Activated CD8-positive, alpha-beta memory T cell treated with anti-CD3 and anti-CD28 coated beads, Interleukin-2, amount 10 ng/mL, durations not matched to agents 7 days and 5 days (primary cell): ENCODE measurements at regions not wholly inside any gene's neighbourhood (a gene's known extent, or its start where the extent isn't known, plus 50 kb on each side); places are given as distances from the start of the nearest gene placed in this dataset.
A peak's percentile ranks its signal among the peaks of the same experiment; 100 is the strongest.

Experiments
- ATAC-seq: fragments of 150-1000 bp; cut with Tn5 transposase; one replicate; pipeline ENCODE4 v1.10.0; 2021; ENCODE audit warnings: moderate library complexity
- CTCF ChIA-PET: fragments of 350-600 bp; sonication (Branson Sonifier 250); formaldehyde crosslinking; loops from one replicate; lab custom pipeline; 2021; ENCODE audit warnings: antibody characterized with exemption; lab: Charles Lee
- DNase-seq: peaks from one replicate; pipeline ENCODE4 v3.0.0-alpha.2; 2020
- H3K27ac Mint-ChIP-seq: one replicate; pipeline ENCODE4 v1.8.0; 2021; ENCODE audit warnings: mild to moderate bottlenecking, mixed read lengths
- H3K27me3 Mint-ChIP-seq: one replicate; pipeline ENCODE4 v1.8.0; 2021; ENCODE audit warnings: mixed read lengths
- H3K36me3 Mint-ChIP-seq: one replicate; pipeline ENCODE4 v1.8.0; 2021; ENCODE audit warnings: mild to moderate bottlenecking, mixed read lengths
- H3K4me1 Mint-ChIP-seq: one replicate; pipeline ENCODE4 v1.8.0; 2021; ENCODE audit warnings: mixed read lengths
- H3K4me3 Mint-ChIP-seq: one replicate; pipeline ENCODE4 v1.8.0; 2021; ENCODE audit warnings: mild to moderate bottlenecking, moderate library complexity, mixed read lengths
- H3K9me3 Mint-ChIP-seq: one replicate; pipeline ENCODE4 v1.8.0; 2022; ENCODE audit warnings: low read depth, mixed read lengths

DNA sequence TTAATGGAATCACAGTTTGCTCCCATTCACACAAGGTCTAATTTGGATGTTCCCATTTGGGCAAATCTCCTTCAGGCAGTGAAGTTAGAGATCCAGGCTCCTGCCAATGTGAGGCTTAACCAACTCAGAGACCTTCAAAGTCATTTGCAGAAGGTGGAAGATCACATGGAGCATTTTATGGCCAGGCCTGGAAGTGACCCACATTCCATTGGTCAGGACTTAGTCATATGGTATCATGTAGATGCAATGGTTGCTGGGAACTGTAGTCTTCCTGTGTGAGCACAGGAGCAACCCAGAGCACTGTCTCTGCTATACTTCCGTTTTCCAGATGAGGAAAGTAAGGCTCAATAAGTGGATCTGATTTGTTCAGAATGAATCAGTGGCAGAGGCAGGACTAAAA is 292.7 kb upstream of the SMARCA2 start:
- DNase-seq (no peak), ATAC-seq (no peak)
- no peaks in the 10 kb centered on the region for H3K9me3 Mint-ChIP-seq
- H3K4me3 Mint-ChIP-seq = no peak overlapping the region
- no peaks in the 10 kb centered on the region for H3K36me3 Mint-ChIP-seq
- H3K4me1 Mint-ChIP-seq = no peaks in the 10 kb centered on the region
- CTCF ChIA-PET = no interaction called here
- no peak overlapping the region for H3K27ac Mint-ChIP-seq
- peaks cover 12% of the 10 kb centered on the region for H3K27me3 Mint-ChIP-seq

DNA sequence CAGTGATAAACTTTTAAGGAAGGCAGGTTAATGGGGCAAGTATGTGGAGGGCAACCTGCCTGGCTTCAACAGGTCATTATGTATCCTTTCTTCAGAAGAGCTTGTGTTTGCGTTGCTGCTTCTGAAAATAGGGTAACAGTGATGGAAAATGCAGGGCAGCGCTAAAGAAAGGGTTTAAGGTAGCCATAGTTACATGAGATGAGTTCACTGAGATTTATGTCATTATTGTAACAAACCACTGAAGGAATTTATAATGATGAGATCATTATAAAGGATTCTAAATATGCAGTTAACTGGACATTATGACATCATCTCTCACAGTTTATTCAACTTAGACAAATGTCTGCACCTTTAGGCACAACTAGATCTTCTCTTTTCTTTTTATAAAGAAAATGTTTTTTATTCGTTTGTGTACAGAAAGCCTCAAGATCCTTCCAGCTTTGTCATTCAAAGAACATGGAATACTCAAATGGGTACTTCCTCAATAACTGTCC is 291.6 kb upstream of the SMARCA2 start:
- H3K36me3 Mint-ChIP-seq = no peaks in the 10 kb centered on the region
- H3K4me3 Mint-ChIP-seq = no peak overlapping the region
- DNase-seq (no peak), ATAC-seq (no peak)
- CTCF ChIA-PET = no interaction called here
- no peak overlapping the region for H3K27ac Mint-ChIP-seq
- H3K4me1 Mint-ChIP-seq = no peaks in the 10 kb centered on the region
- H3K27me3 Mint-ChIP-seq = peaks cover 12% of the 10 kb centered on the region
- H3K9me3 Mint-ChIP-seq = no peaks in the 10 kb centered on the region

GRCh38 chr9:1726993-1727759 is 288.0 kb upstream of the SMARCA2 start:
- Mint-ChIP-seq H3K9me3 (no peaks in the 10 kb centered on the region), H3K27me3 (peaks cover 12% of the 10 kb centered on the region), H3K27ac (no peak overlapping the region), H3K4me1 (no peaks in the 10 kb centered on the region), H3K4me3 (no peak overlapping the region), H3K36me3 (no peaks in the 10 kb centered on the region)
- ATAC-seq (peak; percentile 20), DNase-seq (no peak)
- CTCF ChIA-PET = interaction anchor here (1.0 kb wide), 1 partner anchor 20 kb away, joined by 3 read pairs; no protein-coding TSS in a partner anchor

- ATAC-seq (no peak), DNase-seq (no peak)
- no peak overlapping the region for H3K4me3 Mint-ChIP-seq
- no peaks in the 10 kb centered on the region for H3K4me1 Mint-ChIP-seq
- H3K27me3 Mint-ChIP-seq = peaks cover 7% of the 10 kb centered on the region
- no peak overlapping the region for H3K27ac Mint-ChIP-seq
- CTCF ChIA-PET = no interaction called here
- H3K9me3 Mint-ChIP-seq = no peaks in the 10 kb centered on the region
- no peaks in the 10 kb centered on the region for H3K36me3 Mint-ChIP-seq
Measured at GRCh38 chr9:1729631-1730030, 285.5 kb upstream of the SMARCA2 start.

DNA sequence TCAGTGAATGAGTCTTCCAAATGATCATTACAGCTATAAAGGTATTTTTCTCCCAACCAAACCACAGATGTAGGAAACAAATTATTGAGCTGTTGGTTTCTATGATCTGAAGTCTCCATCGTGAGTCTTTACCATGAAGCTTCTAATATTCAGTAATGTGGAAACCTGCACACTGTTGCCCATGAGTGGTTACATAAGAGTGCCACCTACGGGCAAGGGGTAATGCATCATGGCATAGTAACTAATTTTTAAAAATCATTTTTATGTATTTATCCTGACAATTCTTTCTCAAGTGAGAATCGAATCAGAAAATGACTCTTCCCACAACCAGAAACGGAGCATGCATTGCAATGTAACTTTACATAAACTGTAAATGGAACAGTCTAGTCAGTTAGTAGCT is 282.5 kb upstream of the SMARCA2 start:
- Mint-ChIP-seq H3K4me3 (no peak overlapping the region), H3K36me3 (no peaks in the 10 kb centered on the region), H3K27ac (no peak overlapping the region), H3K27me3 (peaks cover 3% of the 10 kb centered on the region), H3K9me3 (no peaks in the 10 kb centered on the region), H3K4me1 (no peaks in the 10 kb centered on the region)
- CTCF ChIA-PET = no interaction called here
- DNase-seq (no peak), ATAC-seq (no peak)

DNA sequence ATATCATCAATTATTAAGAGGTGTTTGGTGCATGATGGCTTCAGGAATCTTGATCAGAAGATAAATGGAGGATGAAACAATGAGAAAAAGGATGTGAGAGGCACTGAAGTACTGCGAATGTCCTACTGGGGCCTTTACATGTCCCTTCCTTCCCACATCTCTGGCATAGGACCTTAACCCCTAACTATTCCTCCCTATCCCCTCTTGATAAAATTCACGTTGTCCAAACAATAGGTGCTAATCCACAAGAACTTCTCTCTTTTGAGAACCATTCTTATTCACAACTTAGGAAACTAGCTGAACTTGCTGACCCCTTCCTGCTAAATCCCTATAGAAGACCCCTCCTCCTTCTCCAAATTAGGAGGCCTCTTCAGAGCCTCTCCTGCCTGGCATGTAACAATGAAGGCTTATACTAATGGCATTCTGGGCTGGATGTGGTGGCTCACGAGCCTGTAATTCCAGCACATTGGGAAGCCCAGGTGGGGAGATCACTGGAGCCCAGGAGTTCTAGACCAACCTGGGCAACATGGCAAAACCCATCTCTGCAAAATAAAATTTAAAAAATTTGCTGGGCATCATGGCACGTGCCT is 276.5 kb upstream of the SMARCA2 start:
- CTCF ChIA-PET = no interaction called here
- no peaks in the 10 kb centered on the region for H3K4me1 Mint-ChIP-seq
- DNase-seq (no peak), ATAC-seq (no peak)
- H3K27ac Mint-ChIP-seq = no peak overlapping the region
- no peaks in the 10 kb centered on the region for H3K9me3 Mint-ChIP-seq
- H3K4me3 Mint-ChIP-seq = no peak overlapping the region
- peaks cover 2% of the 10 kb centered on the region for H3K27me3 Mint-ChIP-seq
- no peaks in the 10 kb centered on the region for H3K36me3 Mint-ChIP-seq

DNA sequence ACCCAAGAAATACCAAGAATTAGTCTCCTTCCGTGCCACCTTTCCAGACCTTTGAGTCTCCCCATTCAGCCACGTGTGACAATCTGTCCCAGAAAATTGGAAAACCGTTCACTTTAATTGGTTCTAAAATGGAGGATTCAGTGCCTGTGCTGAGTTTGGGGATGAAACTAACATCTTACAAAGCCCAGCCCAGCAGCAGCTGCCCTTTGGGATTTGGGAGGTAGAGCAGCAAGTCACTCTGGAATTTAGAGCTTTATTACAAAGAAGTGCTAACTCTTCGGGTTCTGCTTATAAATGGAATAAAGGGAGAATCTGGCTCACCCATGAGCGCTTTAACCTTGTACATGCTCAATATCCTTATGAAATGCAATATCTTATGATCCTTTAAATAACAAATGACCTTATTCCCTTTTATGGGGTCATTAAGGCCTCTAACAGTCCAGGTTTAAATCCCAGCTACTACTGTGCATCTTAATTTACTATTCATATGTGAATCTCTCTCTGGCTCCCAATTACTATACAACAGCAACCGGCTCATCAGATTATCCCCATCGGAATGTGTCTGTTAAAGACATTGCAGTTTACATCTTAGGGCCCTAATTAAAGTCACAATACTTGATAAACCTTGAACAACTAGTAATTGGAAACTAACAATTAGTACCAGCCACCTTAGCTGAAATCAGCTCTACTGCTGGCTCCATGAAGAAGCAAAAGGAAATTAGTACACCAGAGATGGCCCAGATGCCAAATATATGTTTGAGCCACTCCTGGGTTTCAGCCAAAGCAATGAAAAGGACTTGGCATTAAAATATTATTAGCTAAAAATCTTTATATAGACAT is 271.8 kb upstream of the SMARCA2 start:
- CTCF ChIA-PET = no interaction called here
- no peak for DNase-seq
- no peak for ATAC-seq
- H3K27ac Mint-ChIP-seq = no peak overlapping the region
- H3K9me3 Mint-ChIP-seq = no peaks in the 10 kb centered on the region
- no peaks in the 10 kb centered on the region for H3K4me1 Mint-ChIP-seq
- H3K27me3 Mint-ChIP-seq = peaks cover 6% of the 10 kb centered on the region
- H3K4me3 Mint-ChIP-seq = no peak overlapping the region
- no peaks in the 10 kb centered on the region for H3K36me3 Mint-ChIP-seq

- no peaks in the 10 kb centered on the region for H3K9me3 Mint-ChIP-seq
- CTCF ChIA-PET = no interaction called here
- H3K4me3 Mint-ChIP-seq = no peak overlapping the region
- H3K27ac Mint-ChIP-seq = no peak overlapping the region
- no peak for DNase-seq
- H3K4me1 Mint-ChIP-seq = no peaks in the 10 kb centered on the region
- ATAC-seq = no peak
- H3K27me3 Mint-ChIP-seq = peaks cover 4% of the 10 kb centered on the region
- no peaks in the 10 kb centered on the region for H3K36me3 Mint-ChIP-seq
Measured at GRCh38 chr9:1745980-1746379, 269.2 kb upstream of the SMARCA2 start.

DNA sequence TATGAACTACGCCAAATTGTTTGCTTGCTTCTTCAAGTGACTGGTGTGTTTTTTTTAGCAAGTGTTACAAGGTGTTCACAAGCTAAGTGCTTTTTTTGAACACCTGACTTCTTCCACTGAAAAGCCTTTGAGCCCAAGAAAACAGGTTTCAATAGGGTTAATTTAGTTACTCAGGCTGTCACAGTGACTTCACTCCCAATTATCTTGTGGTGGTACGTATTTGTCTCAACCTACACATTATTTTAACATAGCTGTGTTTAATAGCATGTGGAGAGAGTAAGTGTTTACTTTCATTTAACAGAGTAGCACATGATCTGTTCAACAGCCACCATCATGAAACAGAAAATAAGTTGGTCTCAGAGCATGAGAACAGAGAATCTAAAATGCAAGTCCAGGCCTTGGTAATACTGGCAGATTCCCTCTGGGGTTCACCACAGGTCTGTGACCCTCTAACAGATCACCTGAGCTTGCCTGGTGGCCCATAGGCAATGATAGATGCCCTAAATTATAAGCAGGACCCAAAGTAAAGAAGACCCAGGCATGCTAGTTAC is 267.7 kb upstream of the SMARCA2 start:
- H3K36me3 Mint-ChIP-seq = no peaks in the 10 kb centered on the region
- no peaks in the 10 kb centered on the region for H3K4me1 Mint-ChIP-seq
- no peak overlapping the region for H3K4me3 Mint-ChIP-seq
- CTCF ChIA-PET = interaction anchor here (1.2 kb wide), 1 partner anchor 20 kb away, joined by 3 read pairs; no protein-coding TSS in a partner anchor
- no peak for ATAC-seq
- no peaks in the 10 kb centered on the region for H3K9me3 Mint-ChIP-seq
- no peak overlapping the region for H3K27ac Mint-ChIP-seq
- H3K27me3 Mint-ChIP-seq = peaks cover 4% of the 10 kb centered on the region
- DNase-seq = no peak

GRCh38 chr9:1748407-1748806 is 266.7 kb upstream of the SMARCA2 start:
- Mint-ChIP-seq H3K4me3 (no peak overlapping the region), H3K9me3 (no peaks in the 10 kb centered on the region), H3K27me3 (peaks cover 4% of the 10 kb centered on the region), H3K27ac (no peak overlapping the region), H3K36me3 (no peaks in the 10 kb centered on the region), H3K4me1 (no peaks in the 10 kb centered on the region)
- DNase-seq (no peak), ATAC-seq (no peak)
- CTCF ChIA-PET = no interaction called here

GRCh38 chr9:1757186-1757585 is 258.0 kb upstream of the SMARCA2 start:
- no peaks in the 10 kb centered on the region for H3K36me3 Mint-ChIP-seq

DNA sequence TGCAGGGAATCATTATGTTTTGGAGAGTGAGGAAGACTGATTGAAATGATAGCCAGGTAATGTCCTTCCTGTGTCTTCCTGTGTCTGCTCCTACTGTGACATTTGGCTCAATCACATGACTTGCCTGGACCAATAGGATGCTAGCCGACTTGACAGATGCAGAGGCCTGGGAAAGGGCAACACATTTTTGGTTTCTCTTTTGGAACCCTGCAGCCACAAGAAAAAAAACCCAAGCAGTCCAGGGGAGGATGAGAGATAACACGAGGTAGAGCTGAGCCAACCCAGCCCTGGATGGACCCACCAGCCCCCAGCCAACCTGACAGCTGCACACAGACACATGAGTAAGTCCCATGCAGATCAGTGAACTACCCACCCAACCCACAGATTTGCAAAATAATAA is 256.1 kb upstream of the SMARCA2 start:
- Mint-ChIP-seq H3K9me3 (no peaks in the 10 kb centered on the region), H3K27ac (no peak overlapping the region), H3K36me3 (no peaks in the 10 kb centered on the region), H3K4me1 (no peaks in the 10 kb centered on the region), H3K4me3 (no peak overlapping the region), H3K27me3 (no peaks in the 10 kb centered on the region)
- CTCF ChIA-PET = no interaction called here
- ATAC-seq = no peak
- DNase-seq = no peak

More at GRCh38 chr9:1757186-1757585, 258.0 kb upstream of the SMARCA2 start:
- Mint-ChIP-seq H3K4me1 (no peaks in the 10 kb centered on the region), H3K27ac (no peak overlapping the region), H3K9me3 (no peaks in the 10 kb centered on the region), H3K4me3 (no peak overlapping the region), H3K27me3 (no peaks in the 10 kb centered on the region)
- ATAC-seq (no peak), DNase-seq (no peak)
- CTCF ChIA-PET = no interaction called here

DNA sequence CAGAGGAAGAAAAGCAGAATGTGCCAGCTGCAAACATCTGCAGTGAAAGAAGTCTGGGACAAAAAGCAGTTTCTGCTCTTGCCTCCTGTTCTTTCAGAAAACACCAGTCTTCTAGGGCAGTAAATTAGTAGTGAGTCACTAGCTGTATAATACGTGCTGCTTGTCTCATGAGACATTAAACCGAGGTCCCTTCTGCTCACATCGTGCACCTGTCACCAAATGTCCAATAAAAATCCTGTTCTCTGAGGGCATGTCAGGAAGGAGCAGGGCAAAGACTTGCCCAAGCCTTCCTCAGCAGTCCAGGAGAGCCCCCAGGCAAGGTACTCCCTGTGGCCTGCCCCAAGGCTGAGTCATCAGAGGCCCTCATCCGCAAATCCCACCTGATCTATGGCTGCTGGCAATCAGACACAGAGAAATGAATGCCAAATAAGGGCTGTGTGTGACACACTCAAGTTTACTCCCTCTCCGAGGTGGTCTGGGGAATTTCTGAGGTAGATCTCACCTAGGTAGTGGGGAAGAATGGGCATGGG is 255.3 kb upstream of the SMARCA2 start:
- ATAC-seq (no peak), DNase-seq (no peak)
- Mint-ChIP-seq H3K36me3 (no peaks in the 10 kb centered on the region), H3K27me3 (peaks cover 2% of the 10 kb centered on the region), H3K4me1 (no peaks in the 10 kb centered on the region), H3K27ac (no peak overlapping the region), H3K4me3 (no peak overlapping the region), H3K9me3 (no peaks in the 10 kb centered on the region)
- CTCF ChIA-PET = no interaction called here
